Osteocyte (in vitro differentiated cells): ENCODE measurements at regions not wholly inside any gene's neighbourhood (a gene's known extent, or its start where the extent isn't known, plus 50 kb on each side); places are given as distances from the start of the nearest gene placed in this dataset.

Source experiments
- DNase-seq: peaks from one replicate; pipeline ENCODE4 v3.0.0; 2021; ENCODE audit warnings: mixed read lengths; ENCODE audit not compliant: unreplicated experiment; ENCODE audit errors: extremely low spot score
- H3K27ac Mint-ChIP-seq: one replicate; pipeline ENCODE4 v1.8.0; 2021; ENCODE audit warnings: mild to moderate bottlenecking, mixed read lengths; ENCODE audit not compliant: unreplicated experiment
- H3K27me3 Mint-ChIP-seq: one replicate; pipeline ENCODE4 v1.8.0; 2021; ENCODE audit warnings: mixed read lengths; ENCODE audit not compliant: unreplicated experiment
- H3K36me3 Mint-ChIP-seq: one replicate; pipeline ENCODE4 v1.8.0; 2021; ENCODE audit warnings: mixed read lengths; ENCODE audit not compliant: unreplicated experiment
- H3K4me1 Mint-ChIP-seq: one replicate; pipeline ENCODE4 v1.8.0; 2021; ENCODE audit warnings: mixed read lengths; ENCODE audit not compliant: unreplicated experiment
- H3K4me3 Mint-ChIP-seq: one replicate; pipeline ENCODE4 v1.8.0; 2021; ENCODE audit warnings: mild to moderate bottlenecking, moderate library complexity, mixed read lengths; ENCODE audit not compliant: unreplicated experiment
- H3K9me3 Mint-ChIP-seq: one replicate; pipeline ENCODE4 v1.8.0; 2021; ENCODE audit warnings: mixed read lengths; ENCODE audit not compliant: unreplicated experiment
- CTCF ChIP-seq: fragments of 200-600 bp; sonication (generic); IDR thresholded peaks from 2 replicates; pipeline ENCODE4 v1.5.0; 2021; ENCODE audit warnings: antibody characterized with exemption, mild to moderate bottlenecking, moderate library complexity

- TF ChIP-seq CTCF, result no peak
- H3K4me1 Mint-ChIP-seq, result no peaks in the 10 kb centered on the region
- H3K4me3 Mint-ChIP-seq, result no peak overlapping the region
- H3K9me3 Mint-ChIP-seq, result peaks cover 7% of the 10 kb centered on the region
- DNase-seq, result no peak
- H3K36me3 Mint-ChIP-seq, result no peaks in the 10 kb centered on the region
- H3K27ac Mint-ChIP-seq, result no peak overlapping the region
- no peaks in the 10 kb centered on the region for H3K27me3 Mint-ChIP-seq
These were observed 1634.0 kb downstream of the NCAM2 start for GRCh38 chr21:22632176-22632575.

- no peak for TF ChIP-seq CTCF
- Mint-ChIP-seq H3K27me3 (no peaks in the 10 kb centered on the region), H3K4me1 (no peaks in the 10 kb centered on the region), H3K4me3 (no peak overlapping the region), H3K27ac (no peak overlapping the region), H3K36me3 (no peaks in the 10 kb centered on the region), H3K9me3 (peaks cover 25% of the 10 kb centered on the region)
- no peak for DNase-seq
These were observed 1651.0 kb downstream of the NCAM2 start for GRCh38 chr21:22649246-22649645.

- H3K27me3 Mint-ChIP-seq, result no peaks in the 10 kb centered on the region
- no peak for DNase-seq
- no peaks in the 10 kb centered on the region for H3K4me1 Mint-ChIP-seq
- no peak overlapping the region for H3K27ac Mint-ChIP-seq
- peaks cover 25% of the 10 kb centered on the region for H3K9me3 Mint-ChIP-seq
- no peak overlapping the region for H3K4me3 Mint-ChIP-seq
- H3K36me3 Mint-ChIP-seq, result no peaks in the 10 kb centered on the region
- TF ChIP-seq CTCF, result no peak
These were observed 1652.0 kb downstream of the NCAM2 start for GRCh38 chr21:22650226-22650625.

- Mint-ChIP-seq H3K27me3 (no peaks in the 10 kb centered on the region), H3K27ac (no peak overlapping the region), H3K9me3 (peaks cover 20% of the 10 kb centered on the region), H3K36me3 (no peaks in the 10 kb centered on the region), H3K4me3 (no peak overlapping the region), H3K4me1 (no peaks in the 10 kb centered on the region)
- no peak for TF ChIP-seq CTCF
- no peak for DNase-seq
These were observed 1659.6 kb downstream of the NCAM2 start for GRCh38 chr21:22657781-22658180.

GRCh38 chr21:22670148-22670547, 1671.9 kb downstream of the NCAM2 start:
- no peak overlapping the region for H3K4me3 Mint-ChIP-seq
- TF ChIP-seq CTCF, result no peak
- no peaks in the 10 kb centered on the region for H3K4me1 Mint-ChIP-seq
- H3K27me3 Mint-ChIP-seq, result no peaks in the 10 kb centered on the region
- H3K27ac Mint-ChIP-seq, result no peak overlapping the region
- no peaks in the 10 kb centered on the region for H3K36me3 Mint-ChIP-seq
- DNase-seq, result no peak
- peaks cover 35% of the 10 kb centered on the region for H3K9me3 Mint-ChIP-seq
